AG04450 (cell line): ENCODE measurements at regions not wholly inside any gene's neighbourhood (a gene's known extent, or its start where the extent isn't known, plus 50 kb on each side); places are given as distances from the start of the nearest gene placed in this dataset.
A peak's percentile ranks its signal among the peaks of the same experiment; 100 is the strongest.
"Not testable (repeated sequence)": the region's sequence is repeated elsewhere in the genome, so short reads cannot be mapped to it uniquely, and the experiment has no call there.

Source experiments
- CTCF ChIA-PET: fragments of 300-600, 350-600 bp; formaldehyde crosslinking; extraction: SDS; loops from one replicate; lab custom pipeline; 2022; ENCODE audit warnings: antibody characterized with exemption, inconsistent platforms; lab: Charles Lee
- POLR2A ChIA-PET: fragments of 350-600 bp; formaldehyde crosslinking; extraction: SDS; loops from one replicate; lab custom pipeline; 2021; ENCODE audit warnings: antibody characterized with exemption, inconsistent platforms; lab: Yijun Ruan, JAX
- DNase-seq: peaks from one replicate; pipeline ENCODE4 v3.0.0-alpha.2; 2011; ENCODE audit warnings: low read depth, low spot score
- H3K27ac ChIP-seq: one replicate; pipeline ENCODE4 v1.5.1; 2012; ENCODE audit warnings: low read depth, low read length, control low read depth
- H3K27me3 ChIP-seq: one replicate; pipeline ENCODE4 v1.6.0; 2012; ENCODE audit warnings: low read length; ENCODE audit not compliant: control insufficient read depth, insufficient read depth
- H3K4me3 ChIP-seq: 2 replicates; pipeline ENCODE4 v1.5.1; 2011; ENCODE audit warnings: mild to moderate bottlenecking, low read depth, low read length, control low read depth
- H3K9me3 ChIP-seq: 2 replicates; pipeline ENCODE4 v1.5.1; 2012; ENCODE audit warnings: low read length; ENCODE audit not compliant: control insufficient read depth, insufficient read depth
- CTCF ChIP-seq: IDR thresholded peaks from 2 replicates; pipeline ENCODE4 v1.5.1; 2011; ENCODE audit warnings: low read depth, low read length, control low read depth, inconsistent platforms

- ChIA-PET CTCF (interaction anchor here (0.6 kb wide), 2 partner anchors 259 to 589 kb away, joined by 3 read pairs; no protein-coding TSS in a partner anchor), POLR2A (no interaction called here)
- DNase-seq = no peak
- TF ChIP-seq CTCF = no peak
- Histone ChIP-seq H3K4me3 (no peak overlapping the region), H3K27ac (no peak overlapping the region), H3K27me3 (no peaks in the 10 kb centered on the region), H3K9me3 (no peaks in the 10 kb centered on the region)
Observed at GRCh38 chr13:76314495-76314894, 571.7 kb downstream of the KCTD12 start.

GRCh38 chr13:76307142-76307541 is 579.1 kb downstream of the KCTD12 start:
- TF ChIP-seq CTCF = 0 out of 2 replicates have a peak, but pooled peaks have one; percentile 10
- no peak overlapping the region for H3K27ac ChIP-seq

GRCh38 chr13:76300688-76301087 is 585.5 kb downstream of the KCTD12 start:
- TF ChIP-seq CTCF = no peak
- ChIA-PET CTCF (no interaction called here), POLR2A (no interaction called here)
- no peaks in the 10 kb centered on the region for H3K27me3 ChIP-seq
- H3K9me3 ChIP-seq = no peaks in the 10 kb centered on the region
- no peak overlapping the region for H3K4me3 ChIP-seq
- DNase-seq = no peak
- H3K27ac ChIP-seq = no peak overlapping the region

More at GRCh38 chr13:76307142-76307541, 579.1 kb downstream of the KCTD12 start:
- ChIA-PET CTCF (interaction anchor here (2.5 kb wide), 1 partner anchor 611 kb away, joined by 6 read pairs; no protein-coding TSS in a partner anchor), POLR2A (no interaction called here)
- Histone ChIP-seq H3K4me3 (no peak overlapping the region), H3K27me3 (no peaks in the 10 kb centered on the region), H3K9me3 (no peaks in the 10 kb centered on the region)
- DNase-seq = peak; percentile 20

- no peak overlapping the region for H3K27ac ChIP-seq
- POLR2A ChIA-PET = no interaction called here
- CTCF ChIA-PET = no interaction called here
- H3K4me3 ChIP-seq = no peak overlapping the region
- H3K27me3 ChIP-seq = no peaks in the 10 kb centered on the region
- peaks cover 3% of the 10 kb centered on the region; the same call in 1 of the 2 replicates for H3K9me3 ChIP-seq
- no peak for DNase-seq
- TF ChIP-seq CTCF = no peak
Observed at GRCh38 chr13:76297331-76297730, 588.9 kb downstream of the KCTD12 start.

GRCh38 chr13:76296751-76297150 is 589.5 kb downstream of the KCTD12 start:
- Histone ChIP-seq H3K4me3 (no peak overlapping the region), H3K27me3 (no peaks in the 10 kb centered on the region), H3K9me3 (peaks cover 3% of the 10 kb centered on the region; the same call in 1 of the 2 replicates), H3K27ac (no peak overlapping the region)
- CTCF ChIA-PET = no interaction called here
- DNase-seq = no peak
- POLR2A ChIA-PET = no interaction called here
- no peak for TF ChIP-seq CTCF

- POLR2A ChIA-PET, H3K9me3 ChIP-seq, H3K27me3 ChIP-seq, H3K27ac ChIP-seq, H3K4me3 ChIP-seq, DNase-seq, CTCF ChIA-PET: not testable (repeated sequence)
Observed at GRCh38 chr13:76295020-76295419, 591.2 kb downstream of the KCTD12 start.
